ENCODE measurements at regions not wholly inside any gene's neighbourhood (a gene's known extent, or its start where the extent isn't known, plus 50 kb on each side); places are given as distances from the start of the nearest gene placed in this dataset.
A peak's percentile ranks its signal among the peaks of the same experiment; 100 is the strongest.

- DNase-seq (ENCODE audit: low read depth, low spot score): no peak
- in situ Hi-C loops (cut with HindIII; ENCODE audit: low pct_unique_long_range_greater_than_20kb, low sequenced_read_pairs): no loop called here
These were observed 56.0 kb upstream of the CTXND1 start for GRCh38 chr15:80308002-80308401.

GRCh38 chr15:80309769-80310384 lies 57.9 kb upstream of the CTXND1 start:
- in situ Hi-C loops (cut with HindIII; ENCODE audit: low pct_unique_long_range_greater_than_20kb, low sequenced_read_pairs): no loop called here
- DNase-seq (ENCODE audit: low read depth, low spot score): peak; percentile 72

GRCh38 chr15:80310776-80311175 lies 58.8 kb upstream of the CTXND1 start:
- DNase-seq (ENCODE audit: low read depth, low spot score): peak; percentile 73
- in situ Hi-C loops (cut with HindIII; ENCODE audit: low pct_unique_long_range_greater_than_20kb, low sequenced_read_pairs): no loop called here

- no peak for DNase-seq (ENCODE audit: low read depth, low spot score)
- in situ Hi-C loops (cut with HindIII; ENCODE audit: low pct_unique_long_range_greater_than_20kb, low sequenced_read_pairs): no loop called here
These were observed 63.4 kb upstream of the CTXND1 start for GRCh38 chr15:80315289-80315987.

GRCh38 chr15:80317389-80318182 lies 65.6 kb upstream of the CTXND1 start:
- DNase-seq (ENCODE audit: low read depth, low spot score): peak; percentile 98
- in situ Hi-C loops (cut with HindIII; ENCODE audit: low pct_unique_long_range_greater_than_20kb, low sequenced_read_pairs): no loop called here

GRCh38 chr15:80321853-80322252 lies 69.8 kb upstream of the CTXND1 start:
- DNase-seq (ENCODE audit: low read depth, low spot score): no peak
- in situ Hi-C loops (cut with HindIII; ENCODE audit: low pct_unique_long_range_greater_than_20kb, low sequenced_read_pairs): no loop called here

- in situ Hi-C loops (cut with HindIII; ENCODE audit: low pct_unique_long_range_greater_than_20kb, low sequenced_read_pairs): no loop called here
These were observed 71.3 kb upstream of the CTXND1 start for GRCh38 chr15:80323285-80323684.

GRCh38 chr15:80324545-80325080 lies 72.6 kb upstream of the CTXND1 start:
- in situ Hi-C loops (cut with HindIII; ENCODE audit: low pct_unique_long_range_greater_than_20kb, low sequenced_read_pairs): no loop called here
- no peak for DNase-seq (ENCODE audit: low read depth, low spot score)

More at GRCh38 chr15:80323285-80323684, 71.3 kb upstream of the CTXND1 start:
- DNase-seq (ENCODE audit: low read depth, low spot score): no peak

GRCh38 chr15:80325206-80325605 lies 73.2 kb upstream of the CTXND1 start:
- peak; percentile 21 for DNase-seq (ENCODE audit: low read depth, low spot score)
- in situ Hi-C loops (cut with HindIII; ENCODE audit: low pct_unique_long_range_greater_than_20kb, low sequenced_read_pairs): no loop called here

GRCh38 chr15:80326270-80326669 lies 74.3 kb upstream of the CTXND1 start:
- in situ Hi-C loops (cut with HindIII; ENCODE audit: low pct_unique_long_range_greater_than_20kb, low sequenced_read_pairs): no loop called here
- no peak for DNase-seq (ENCODE audit: low read depth, low spot score)

GRCh38 chr15:80328496-80328895 lies 75.7 kb upstream of the ARNT2 start:
- no peak for DNase-seq (ENCODE audit: low read depth, low spot score)
- in situ Hi-C loops (cut with HindIII; ENCODE audit: low pct_unique_long_range_greater_than_20kb, low sequenced_read_pairs): no loop called here

GRCh38 chr15:80331886-80332406 lies 72.2 kb upstream of the ARNT2 start:
- in situ Hi-C loops (cut with HindIII; ENCODE audit: low pct_unique_long_range_greater_than_20kb, low sequenced_read_pairs): no loop called here
- DNase-seq (ENCODE audit: low read depth, low spot score): no peak

GRCh38 chr15:80333261-80333660 lies 70.9 kb upstream of the ARNT2 start:
- in situ Hi-C loops (cut with HindIII; ENCODE audit: low pct_unique_long_range_greater_than_20kb, low sequenced_read_pairs): no loop called here
- no peak for DNase-seq (ENCODE audit: low read depth, low spot score)

GRCh38 chr15:80334521-80334920 lies 69.7 kb upstream of the ARNT2 start:
- no peak for DNase-seq (ENCODE audit: low read depth, low spot score)
- in situ Hi-C loops (cut with HindIII; ENCODE audit: low pct_unique_long_range_greater_than_20kb, low sequenced_read_pairs): no loop called here

GRCh38 chr15:80339601-80340000 lies 64.6 kb upstream of the ARNT2 start:
- no peak for DNase-seq (ENCODE audit: low read depth, low spot score)
- in situ Hi-C loops (cut with HindIII; ENCODE audit: low pct_unique_long_range_greater_than_20kb, low sequenced_read_pairs): no loop called here

- DNase-seq (ENCODE audit: low read depth, low spot score): no peak
- in situ Hi-C loops (cut with HindIII; ENCODE audit: low pct_unique_long_range_greater_than_20kb, low sequenced_read_pairs): no loop called here
These were observed 62.0 kb upstream of the ARNT2 start for GRCh38 chr15:80342148-80342547.

- DNase-seq (ENCODE audit: low read depth, low spot score): no peak
- in situ Hi-C loops (cut with HindIII; ENCODE audit: low pct_unique_long_range_greater_than_20kb, low sequenced_read_pairs): no loop called here
These were observed 60.6 kb upstream of the ARNT2 start for GRCh38 chr15:80343554-80343992.

GRCh38 chr15:80350941-80351610 lies 53.1 kb upstream of the ARNT2 start:
- in situ Hi-C loops (cut with HindIII; ENCODE audit: low pct_unique_long_range_greater_than_20kb, low sequenced_read_pairs): no loop called here
- DNase-seq (ENCODE audit: low read depth, low spot score): peak; percentile 25
